AG04449 (cell line): ENCODE measurements at regions not wholly inside any gene's neighbourhood (a gene's known extent, or its start where the extent isn't known, plus 50 kb on each side); places are given as distances from the start of the nearest gene placed in this dataset.

Experiments used
- CTCF ChIA-PET: fragments of 350-600 bp; formaldehyde crosslinking; extraction: SDS; loops from one replicate; lab custom pipeline; 2021; ENCODE audit warnings: antibody characterized with exemption; lab: Yijun Ruan, JAX
- POLR2A ChIA-PET: fragments of 400-600, 350-600 bp; formaldehyde crosslinking; extraction: SDS; loops from one replicate; lab custom pipeline; 2020; ENCODE audit warnings: antibody characterized with exemption, inconsistent platforms; lab: Yijun Ruan, JAX
- DNase-seq: peaks from one replicate; pipeline ENCODE4 v3.0.0-alpha.2; 2010; ENCODE audit warnings: low read depth, low spot score
- H3K4me3 ChIP-seq: 2 replicates; pipeline ENCODE4 v1.5.1; 2011; ENCODE audit warnings: low read depth, mild to moderate bottlenecking, control low read depth, low read length
- CTCF ChIP-seq: IDR thresholded peaks from one replicate; pipeline ENCODE4 v1.5.1; 2011; ENCODE audit warnings: mild to moderate bottlenecking, moderate library complexity, low read length, control low read depth, inconsistent platforms; ENCODE audit not compliant: insufficient read depth; ENCODE audit errors: missing control alignments

GRCh38 chr21:18588001-18588662 lies 184.5 kb upstream of the TMPRSS15 start:
- CTCF ChIA-PET = no interaction called here
- POLR2A ChIA-PET = no interaction called here
- no peak for DNase-seq
- no peak for TF ChIP-seq CTCF
- H3K4me3 ChIP-seq = no peak overlapping the region

- TF ChIP-seq CTCF = no peak
- POLR2A ChIA-PET = no interaction called here
- CTCF ChIA-PET = no interaction called here
- H3K4me3 ChIP-seq = no peak overlapping the region
- no peak for DNase-seq
Observed at GRCh38 chr21:18601146-18601545, 197.6 kb upstream of the TMPRSS15 start.

- H3K4me3 ChIP-seq = no peak overlapping the region
- TF ChIP-seq CTCF = no peak
- no peak for DNase-seq
- ChIA-PET POLR2A (no interaction called here), CTCF (no interaction called here)
Observed at GRCh38 chr21:18602711-18603110, 199.1 kb upstream of the TMPRSS15 start.

GRCh38 chr21:18603261-18603660 lies 199.7 kb upstream of the TMPRSS15 start:
- CTCF ChIA-PET = no interaction called here
- H3K4me3 ChIP-seq = no peak overlapping the region
- TF ChIP-seq CTCF = no peak
- DNase-seq = no peak
- POLR2A ChIA-PET = no interaction called here

GRCh38 chr21:18603980-18604379 lies 200.4 kb upstream of the TMPRSS15 start:
- CTCF ChIA-PET = no interaction called here
- no peak for TF ChIP-seq CTCF
- no peak for DNase-seq
- no peak overlapping the region for H3K4me3 ChIP-seq
- POLR2A ChIA-PET = no interaction called here

- ChIA-PET POLR2A (no interaction called here), CTCF (no interaction called here)
- no peak for DNase-seq
- no peak for TF ChIP-seq CTCF
- H3K4me3 ChIP-seq = no peak overlapping the region
Observed at GRCh38 chr21:18608226-18608625, 204.6 kb upstream of the TMPRSS15 start.
